ENCODE measurements at regions not wholly inside any gene's neighbourhood (a gene's known extent, or its start where the extent isn't known, plus 50 kb on each side); places are given as distances from the start of the nearest gene placed in this dataset.
"Not testable (repeated sequence)": the region's sequence is repeated elsewhere in the genome, so short reads cannot be mapped to it uniquely, and the experiment has no call there.

DNA sequence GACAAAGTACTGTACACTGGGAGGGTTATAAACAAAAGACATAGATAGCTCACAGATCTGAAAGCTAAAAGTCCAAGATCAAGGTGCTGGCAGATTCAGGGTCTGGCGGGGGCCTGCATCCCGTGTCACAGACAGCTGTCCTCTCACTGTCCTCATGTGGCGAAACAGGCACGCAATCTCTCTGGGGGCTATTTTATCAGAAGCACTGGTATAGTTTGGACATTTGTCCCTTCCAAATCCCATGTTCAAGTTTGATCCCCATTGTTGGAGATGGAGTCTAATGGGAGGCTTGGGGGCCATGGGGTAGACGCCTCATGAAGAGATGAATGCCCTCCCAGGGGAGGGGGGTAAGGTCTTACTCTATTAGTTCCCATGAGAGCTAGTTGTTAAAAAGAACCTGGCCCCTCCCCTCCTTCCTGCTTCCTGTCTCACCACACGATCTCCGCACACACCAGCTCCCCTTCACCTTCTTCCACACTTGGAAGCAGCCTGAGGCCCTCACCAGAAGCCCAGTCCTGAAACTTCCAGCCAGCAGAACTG lies 72.5 kb upstream of the UCN3 start:
- H3K36me3 ChIP-seq (ENCODE audit: low read depth, missing control alignments) = no peaks in the 10 kb centered on the region
- H3K27ac ChIP-seq = no peak overlapping the region
- no peak overlapping the region for H3K4me3 ChIP-seq
- TF ChIP-seq POLR2A (IDR thresholded peaks at IDR 0.05) = no peak
- TF ChIP-seq, protein P1, sequence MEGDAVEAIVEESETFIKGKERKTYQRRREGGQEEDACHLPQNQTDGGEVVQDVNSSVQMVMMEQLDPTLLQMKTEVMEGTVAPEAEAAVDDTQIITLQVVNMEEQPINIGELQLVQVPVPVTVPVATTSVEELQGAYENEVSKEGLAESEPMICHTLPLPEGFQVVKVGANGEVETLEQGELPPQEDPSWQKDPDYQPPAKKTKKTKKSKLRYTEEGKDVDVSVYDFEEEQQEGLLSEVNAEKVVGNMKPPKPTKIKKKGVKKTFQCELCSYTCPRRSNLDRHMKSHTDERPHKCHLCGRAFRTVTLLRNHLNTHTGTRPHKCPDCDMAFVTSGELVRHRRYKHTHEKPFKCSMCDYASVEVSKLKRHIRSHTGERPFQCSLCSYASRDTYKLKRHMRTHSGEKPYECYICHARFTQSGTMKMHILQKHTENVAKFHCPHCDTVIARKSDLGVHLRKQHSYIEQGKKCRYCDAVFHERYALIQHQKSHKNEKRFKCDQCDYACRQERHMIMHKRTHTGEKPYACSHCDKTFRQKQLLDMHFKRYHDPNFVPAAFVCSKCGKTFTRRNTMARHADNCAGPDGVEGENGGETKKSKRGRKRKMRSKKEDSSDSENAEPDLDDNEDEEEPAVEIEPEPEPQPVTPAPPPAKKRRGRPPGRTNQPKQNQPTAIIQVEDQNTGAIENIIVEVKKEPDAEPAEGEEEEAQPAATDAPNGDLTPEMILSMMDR (IDR thresholded peaks at IDR 0.05) = no peak
- 73 to 87% methylated on average over 7 of the region's 7 CpGs for WGBS, 2 donors
- H3K9me3 ChIP-seq = no peaks in the 10 kb centered on the region
- no peaks in the 10 kb centered on the region for H3K27me3 ChIP-seq
- no peaks in the 10 kb centered on the region for H3K4me1 ChIP-seq
- DNase-seq = no peak
- intact Hi-C loops (cut with DNase I; ENCODE audit: low total_unique reads) = no loop called here

DNA sequence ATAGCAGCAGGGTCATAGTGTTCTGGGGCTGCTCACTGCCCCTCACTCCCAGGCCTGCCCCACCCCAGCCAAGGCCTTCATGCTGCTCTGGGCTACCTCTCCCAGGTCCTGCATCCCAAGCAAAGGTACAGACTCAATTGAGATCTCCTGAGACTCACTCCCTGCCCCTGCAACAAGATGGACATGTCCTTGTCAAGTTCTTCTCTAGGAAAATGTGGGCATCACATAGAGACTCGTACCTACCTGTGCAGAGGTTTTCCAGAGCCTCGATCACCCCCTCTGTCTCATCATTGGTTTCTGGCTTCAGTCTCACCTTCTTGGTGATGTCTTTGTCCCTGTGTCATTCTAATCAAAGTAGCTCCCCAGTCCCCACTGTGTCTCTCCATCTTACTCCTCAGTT lies 71.8 kb upstream of the UCN3 start:
- H3K4me1 ChIP-seq; intact Hi-C loops (cut with DNase I; ENCODE audit: low total_unique reads); DNase-seq; H3K27ac ChIP-seq; H3K36me3 ChIP-seq (ENCODE audit: low read depth, missing control alignments); H3K9me3 ChIP-seq; H3K27me3 ChIP-seq; H3K4me3 ChIP-seq: not testable (repeated sequence)
- WGBS, 2 donors = 90 to 98% methylated on average over 2 of the region's 2 CpGs

DNA sequence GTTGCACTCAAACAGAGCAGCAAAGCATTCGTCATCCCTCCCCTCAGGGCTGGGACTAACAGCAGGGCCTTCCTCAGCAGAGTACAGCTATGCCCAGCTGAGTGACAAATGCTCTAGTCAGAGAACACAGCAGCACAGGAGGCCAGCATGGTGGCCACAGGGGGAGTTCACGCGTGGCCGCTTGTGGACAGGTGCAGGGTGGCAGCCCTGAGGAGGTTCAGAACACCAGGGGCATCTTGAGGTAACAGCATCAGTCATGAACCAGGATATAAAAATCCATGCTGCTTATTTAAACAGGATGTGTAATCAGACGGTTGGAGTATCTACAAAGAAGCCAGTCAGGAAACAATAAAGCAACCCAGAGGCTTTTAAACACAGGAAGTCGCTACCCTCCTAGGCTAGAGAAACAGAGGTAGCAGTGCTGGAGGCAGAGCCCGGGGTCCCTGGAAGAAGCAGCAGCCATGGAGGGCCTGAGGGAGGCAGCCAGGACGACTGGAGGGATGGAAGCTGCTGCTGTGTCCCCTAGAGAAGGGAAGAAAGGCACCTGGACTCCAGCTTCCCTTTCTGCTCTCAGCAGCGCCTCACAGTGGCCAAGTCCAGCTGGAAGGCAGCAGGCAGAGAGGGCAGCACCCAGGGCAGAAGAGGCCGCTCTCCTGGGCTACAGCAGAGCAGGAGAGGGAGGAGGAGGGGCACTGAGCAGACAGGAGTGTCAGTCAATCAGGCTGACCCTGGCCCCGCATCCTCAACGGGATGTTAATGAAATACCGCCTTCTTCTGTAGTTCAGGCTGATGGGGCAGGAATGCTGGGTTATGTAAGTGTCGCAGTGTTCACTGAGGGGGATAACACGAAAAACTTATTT lies 70.8 kb upstream of the UCN3 start:
- Histone ChIP-seq H3K4me1 (no peaks in the 10 kb centered on the region), H3K36me3 (ENCODE audit: low read depth, missing control alignments) (no peaks in the 10 kb centered on the region), H3K9me3 (no peaks in the 10 kb centered on the region), H3K27me3 (no peaks in the 10 kb centered on the region), H3K27ac (no peak overlapping the region), H3K4me3 (no peak overlapping the region)
- TF ChIP-seq, protein P1 (IDR thresholded peaks at IDR 0.05) = peak in 2 of 3 experiments; percentile 18 to 30
- TF ChIP-seq POLR2A (IDR thresholded peaks at IDR 0.05) = no peak
- 52 to 56% methylated on average over 12 to 15 of the region's 15 CpGs for WGBS, 2 donors
- intact Hi-C loops (cut with DNase I; ENCODE audit: low total_unique reads) = no loop called here
- DNase-seq = peak; percentile 72

DNA sequence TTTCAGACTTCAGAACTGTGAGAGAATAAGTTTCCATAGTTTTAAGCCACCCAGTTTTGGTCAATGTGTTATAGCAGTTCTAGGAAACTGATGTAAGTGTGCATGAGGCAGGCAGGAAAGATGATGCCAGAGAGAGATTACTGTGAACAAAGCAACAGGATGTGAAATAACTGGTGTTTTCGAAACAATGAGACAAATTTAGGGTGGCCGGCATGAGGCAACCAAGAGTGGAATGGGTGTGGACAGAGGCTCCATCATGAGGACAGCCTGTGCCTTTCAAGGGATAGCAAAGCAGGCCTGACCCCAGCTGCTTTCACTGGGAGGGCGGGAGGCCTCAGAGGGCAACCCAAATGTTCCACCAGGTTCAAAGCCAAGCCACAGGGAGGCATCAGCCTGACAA lies 67.3 kb upstream of the UCN3 start:
- DNase-seq = no peak
- TF ChIP-seq, protein P1 (IDR thresholded peaks at IDR 0.05) = no peak
- TF ChIP-seq POLR2A (IDR thresholded peaks at IDR 0.05) = no peak
- Histone ChIP-seq H3K27ac (no peak overlapping the region), H3K36me3 (ENCODE audit: low read depth, missing control alignments) (no peaks in the 10 kb centered on the region), H3K9me3 (no peaks in the 10 kb centered on the region), H3K4me1 (no peaks in the 10 kb centered on the region), H3K27me3 (no peaks in the 10 kb centered on the region), H3K4me3 (no peak overlapping the region)
- 80 to 89% methylated on average over 3 of the region's 3 CpGs for WGBS, 2 donors
- intact Hi-C loops (cut with DNase I; ENCODE audit: low total_unique reads) = no loop called here

DNA sequence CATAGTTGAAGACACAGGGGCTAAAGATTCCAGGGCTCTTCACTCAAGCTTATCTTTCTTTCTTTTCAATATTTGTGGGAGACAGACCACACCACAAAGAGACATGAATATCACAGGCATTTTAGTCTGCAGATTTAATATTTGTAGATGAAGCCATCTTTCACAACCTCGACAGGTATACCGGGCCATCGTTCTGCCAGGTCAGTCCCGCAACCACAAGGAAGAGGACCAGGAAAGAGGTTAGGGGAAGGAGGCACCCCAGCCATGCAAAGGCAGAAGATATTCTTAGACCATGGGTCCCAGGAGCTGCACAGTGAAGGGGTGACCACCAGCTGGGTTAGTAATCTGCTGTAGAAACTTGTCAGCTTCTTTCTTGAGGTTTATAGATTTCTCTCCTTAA lies 66.8 kb upstream of the UCN3 start:
- H3K36me3 ChIP-seq (ENCODE audit: low read depth, missing control alignments) = no peaks in the 10 kb centered on the region
- no peaks in the 10 kb centered on the region for H3K9me3 ChIP-seq
- no peak overlapping the region for H3K4me3 ChIP-seq
- WGBS, 2 donors = 91 to 96% methylated on average over 4 of the region's 4 CpGs
- DNase-seq = no peak
- intact Hi-C loops (cut with DNase I; ENCODE audit: low total_unique reads) = no loop called here
- H3K27me3 ChIP-seq = no peaks in the 10 kb centered on the region
- TF ChIP-seq, protein P1 (IDR thresholded peaks at IDR 0.05) = no peak
- no peak overlapping the region for H3K27ac ChIP-seq
- no peaks in the 10 kb centered on the region for H3K4me1 ChIP-seq

Measured in testis (tissue), 2 donors.